ENCODE measurements at regions not wholly inside any gene's neighbourhood (a gene's known extent, or its start where the extent isn't known, plus 50 kb on each side); places are given as distances from the start of the nearest gene placed in this dataset.

- H3K9me3 ChIP-seq (ENCODE audit: control insufficient read depth, low read length, poor library complexity, severe bottlenecking), result no peaks in the 10 kb centered on the region
- ATAC-seq (no peak), DNase-seq (no peak)
- H3K4me1 Mint-ChIP-seq, result no peaks in the 10 kb centered on the region
- no peaks in the 10 kb centered on the region for H3K36me3 Mint-ChIP-seq (ENCODE audit: low read depth)
- no peaks in the 10 kb centered on the region for H3K27me3 Mint-ChIP-seq
- H3K4me3 Mint-ChIP-seq, result no peak overlapping the region
- no peak overlapping the region for H3K27ac Mint-ChIP-seq
Measured at GRCh38 chr5:3347741-3348140, 247.9 kb upstream of the IRX1 start.

DNA sequence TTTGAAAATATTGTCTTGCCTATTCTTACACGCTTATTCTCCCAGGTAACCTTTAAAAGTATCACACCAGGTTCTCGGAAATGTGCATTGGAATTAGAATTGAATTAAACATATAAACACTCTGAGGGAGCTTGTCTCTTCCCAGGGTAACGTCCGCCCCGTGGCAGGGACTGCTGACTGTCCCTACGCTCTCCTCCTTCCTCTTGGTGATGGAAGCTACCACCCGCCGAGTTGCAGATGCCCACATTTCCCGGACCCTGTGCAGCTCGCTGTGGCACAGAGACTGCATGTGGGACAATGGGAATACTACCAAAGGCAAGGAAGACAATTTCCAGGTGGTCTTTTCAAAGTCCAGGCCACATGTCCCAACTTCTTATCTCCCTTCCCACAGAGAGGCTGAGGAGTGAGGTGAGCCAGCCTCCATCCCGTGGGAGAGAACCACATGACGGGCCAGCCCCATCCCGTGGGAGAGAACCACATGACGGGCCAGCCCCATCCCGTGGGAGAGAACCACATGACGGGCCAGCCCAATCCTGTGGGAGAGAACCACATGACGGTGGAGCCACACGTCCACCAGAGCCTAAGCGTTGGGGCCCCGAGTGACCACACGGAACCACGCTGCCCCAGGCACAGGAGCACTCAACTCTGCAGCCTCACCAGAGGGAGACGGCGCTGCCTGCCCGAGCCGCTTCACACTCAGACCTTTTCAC is 249.4 kb upstream of the IRX1 start:
- H3K4me1 Mint-ChIP-seq, result no peaks in the 10 kb centered on the region

DNA sequence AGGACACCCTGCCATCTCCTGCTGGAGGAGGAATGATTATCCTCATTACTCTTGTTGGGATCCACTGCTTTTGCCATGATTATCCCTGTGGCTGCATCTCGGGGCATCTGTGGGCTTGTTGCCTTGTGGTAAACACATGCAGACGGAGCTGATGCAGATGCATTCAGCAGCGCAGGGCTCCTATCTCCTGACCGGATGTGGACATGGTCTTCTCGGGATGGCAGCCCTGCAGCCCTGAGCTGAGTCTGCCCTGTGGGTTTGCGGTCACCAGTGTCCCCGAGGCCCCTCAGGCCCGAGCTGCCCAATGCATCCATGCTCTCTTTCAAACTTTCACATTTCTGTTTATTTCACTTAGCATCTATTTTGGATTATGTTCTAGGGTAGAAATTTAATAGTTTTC is 250.4 kb upstream of the IRX1 start:
- no peaks in the 10 kb centered on the region for H3K4me1 Mint-ChIP-seq
- no peak overlapping the region for H3K4me3 Mint-ChIP-seq
- no peaks in the 10 kb centered on the region for H3K27me3 Mint-ChIP-seq

More for the DNA sequence above, 249.4 kb upstream of the IRX1 start:
- no peaks in the 10 kb centered on the region for H3K36me3 Mint-ChIP-seq (ENCODE audit: low read depth)
- DNase-seq (no peak), ATAC-seq (no peak)
- no peaks in the 10 kb centered on the region for H3K27me3 Mint-ChIP-seq
- H3K4me3 Mint-ChIP-seq, result no peak overlapping the region
- no peaks in the 10 kb centered on the region for H3K9me3 ChIP-seq (ENCODE audit: control insufficient read depth, low read length, poor library complexity, severe bottlenecking)
- no peak overlapping the region for H3K27ac Mint-ChIP-seq

DNA sequence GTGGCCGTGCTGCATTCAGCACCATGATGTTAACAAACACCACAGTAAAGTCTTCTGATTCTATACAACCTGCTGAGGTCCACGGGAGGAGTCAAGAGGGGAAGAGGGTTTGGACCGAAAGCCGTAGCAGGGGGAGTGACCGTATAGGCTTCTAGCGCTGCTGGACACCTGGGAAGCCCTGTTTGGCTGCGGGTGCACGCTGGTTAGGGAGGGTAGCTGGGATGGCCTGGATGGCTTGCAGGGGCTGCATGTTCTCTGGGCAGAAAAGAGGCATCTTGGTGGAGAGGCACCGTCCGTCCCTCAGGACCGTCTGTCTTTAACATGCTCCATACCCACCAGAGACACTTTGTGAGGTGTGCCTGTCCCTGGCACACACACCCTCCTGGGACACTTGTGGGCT is 251.0 kb upstream of the IRX1 start:
- H3K27me3 Mint-ChIP-seq, result no peaks in the 10 kb centered on the region
- no peak for DNase-seq
- no peak overlapping the region for H3K27ac Mint-ChIP-seq
- H3K4me1 Mint-ChIP-seq, result no peaks in the 10 kb centered on the region
- no peak overlapping the region for H3K4me3 Mint-ChIP-seq
- H3K9me3 ChIP-seq (ENCODE audit: control insufficient read depth, low read length, poor library complexity, severe bottlenecking), result no peaks in the 10 kb centered on the region
- H3K36me3 Mint-ChIP-seq (ENCODE audit: low read depth), result no peaks in the 10 kb centered on the region
- ATAC-seq, result no peak

More for the DNA sequence above, 250.4 kb upstream of the IRX1 start:
- DNase-seq (no peak), ATAC-seq (no peak)
- Mint-ChIP-seq H3K36me3 (ENCODE audit: low read depth) (no peaks in the 10 kb centered on the region), H3K27ac (no peak overlapping the region)
- no peaks in the 10 kb centered on the region for H3K9me3 ChIP-seq (ENCODE audit: control insufficient read depth, low read length, poor library complexity, severe bottlenecking)

- ATAC-seq (no peak), DNase-seq (no peak)
- no peaks in the 10 kb centered on the region for H3K4me1 Mint-ChIP-seq
- no peak overlapping the region for H3K27ac Mint-ChIP-seq
- no peak overlapping the region for H3K4me3 Mint-ChIP-seq
- H3K9me3 ChIP-seq (ENCODE audit: control insufficient read depth, low read length, poor library complexity, severe bottlenecking), result no peaks in the 10 kb centered on the region
- H3K27me3 Mint-ChIP-seq, result no peaks in the 10 kb centered on the region
- H3K36me3 Mint-ChIP-seq (ENCODE audit: low read depth), result no peaks in the 10 kb centered on the region
Measured at GRCh38 chr5:3343911-3344310, 251.7 kb upstream of the IRX1 start.

GRCh38 chr5:3343211-3343610 is 252.4 kb upstream of the IRX1 start:
- H3K36me3 Mint-ChIP-seq (ENCODE audit: low read depth), result no peaks in the 10 kb centered on the region
- ATAC-seq (no peak), DNase-seq (no peak)
- no peaks in the 10 kb centered on the region for H3K9me3 ChIP-seq (ENCODE audit: control insufficient read depth, low read length, poor library complexity, severe bottlenecking)
- H3K4me3 Mint-ChIP-seq, result no peak overlapping the region
- no peak overlapping the region for H3K27ac Mint-ChIP-seq
- H3K27me3 Mint-ChIP-seq, result no peaks in the 10 kb centered on the region
- no peaks in the 10 kb centered on the region for H3K4me1 Mint-ChIP-seq

DNA sequence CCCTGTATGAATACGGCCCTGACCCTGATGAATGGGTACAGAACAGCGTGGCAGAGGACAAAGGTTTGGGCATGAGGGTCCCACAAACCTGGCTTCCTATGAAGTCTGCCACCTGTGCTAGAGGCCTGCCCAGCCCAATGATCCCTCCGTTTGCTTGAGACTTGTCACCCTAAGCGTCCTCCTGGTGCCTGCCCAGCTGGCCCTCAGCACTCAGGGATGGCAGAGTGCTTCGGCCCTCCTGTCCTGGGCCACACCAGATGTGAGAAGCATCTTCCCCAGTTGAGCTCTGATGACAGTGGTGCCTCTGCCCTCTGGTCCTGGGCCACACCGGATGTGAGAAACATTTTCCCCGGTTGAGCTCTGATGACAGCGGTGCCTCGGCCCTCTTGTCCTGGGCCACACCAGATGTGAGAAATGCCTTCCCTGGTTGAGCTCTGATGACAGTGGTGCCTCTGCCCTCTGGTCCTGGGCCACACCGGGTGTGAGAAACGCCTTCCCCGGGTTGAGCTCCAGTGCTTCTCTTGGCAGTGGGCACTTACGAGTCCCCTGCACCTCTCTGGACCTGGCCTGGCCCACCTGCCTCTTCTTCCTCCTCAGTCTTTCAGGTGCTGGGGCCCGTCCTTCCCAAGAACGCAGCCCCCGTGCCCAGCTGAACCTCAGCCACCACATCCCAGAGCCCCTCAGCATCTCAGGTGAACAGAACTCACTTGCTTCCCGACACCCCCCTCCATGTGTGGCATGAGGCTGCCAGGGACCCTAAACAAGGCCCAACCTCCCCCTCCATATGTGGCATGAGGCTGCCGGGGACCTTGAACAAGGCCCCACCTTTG is 253.1 kb upstream of the IRX1 start:
- Mint-ChIP-seq H3K27ac (no peak overlapping the region), H3K4me1 (no peaks in the 10 kb centered on the region), H3K36me3 (ENCODE audit: low read depth) (no peaks in the 10 kb centered on the region), H3K4me3 (no peak overlapping the region), H3K27me3 (no peaks in the 10 kb centered on the region)
- no peaks in the 10 kb centered on the region for H3K9me3 ChIP-seq (ENCODE audit: control insufficient read depth, low read length, poor library complexity, severe bottlenecking)
- DNase-seq, result no peak
- ATAC-seq, result no peak

GRCh38 chr5:3341446-3342240 is 254.0 kb upstream of the IRX1 start:
- no peaks in the 10 kb centered on the region for H3K36me3 Mint-ChIP-seq (ENCODE audit: low read depth)
- no peak for DNase-seq

GRCh38 chr5:3340471-3340870 is 255.2 kb upstream of the IRX1 start:
- no peaks in the 10 kb centered on the region for H3K4me1 Mint-ChIP-seq
- no peaks in the 10 kb centered on the region for H3K36me3 Mint-ChIP-seq (ENCODE audit: low read depth)
- H3K9me3 ChIP-seq (ENCODE audit: control insufficient read depth, low read length, poor library complexity, severe bottlenecking), result no peaks in the 10 kb centered on the region
- ATAC-seq, result no peak
- H3K4me3 Mint-ChIP-seq, result no peak overlapping the region
- DNase-seq, result no peak
- H3K27me3 Mint-ChIP-seq, result no peaks in the 10 kb centered on the region
- H3K27ac Mint-ChIP-seq, result no peak overlapping the region

More at GRCh38 chr5:3341446-3342240, 254.0 kb upstream of the IRX1 start:
- H3K9me3 ChIP-seq (ENCODE audit: control insufficient read depth, low read length, poor library complexity, severe bottlenecking), result no peaks in the 10 kb centered on the region
- Mint-ChIP-seq H3K4me1 (no peaks in the 10 kb centered on the region), H3K27ac (no peak overlapping the region), H3K4me3 (no peak overlapping the region), H3K27me3 (no peaks in the 10 kb centered on the region)
- ATAC-seq, result no peak

GRCh38 chr5:3339798-3340115 is 255.9 kb upstream of the IRX1 start:
- H3K4me3 Mint-ChIP-seq, result no peak overlapping the region
- DNase-seq, result no peak

GRCh38 chr5:3339092-3339797 is 256.4 kb upstream of the IRX1 start:
- ATAC-seq (no peak), DNase-seq (no peak)
- no peaks in the 10 kb centered on the region for H3K9me3 ChIP-seq (ENCODE audit: control insufficient read depth, low read length, poor library complexity, severe bottlenecking)
- no peak overlapping the region for H3K4me3 Mint-ChIP-seq
- H3K4me1 Mint-ChIP-seq, result no peaks in the 10 kb centered on the region
- H3K27ac Mint-ChIP-seq, result no peak overlapping the region
- H3K27me3 Mint-ChIP-seq, result no peaks in the 10 kb centered on the region
- H3K36me3 Mint-ChIP-seq (ENCODE audit: low read depth), result no peaks in the 10 kb centered on the region

More at GRCh38 chr5:3339798-3340115, 255.9 kb upstream of the IRX1 start:
- no peak for ATAC-seq
- H3K9me3 ChIP-seq (ENCODE audit: control insufficient read depth, low read length, poor library complexity, severe bottlenecking), result no peaks in the 10 kb centered on the region
- no peak overlapping the region for H3K27ac Mint-ChIP-seq
- no peaks in the 10 kb centered on the region for H3K4me1 Mint-ChIP-seq
- no peaks in the 10 kb centered on the region for H3K36me3 Mint-ChIP-seq (ENCODE audit: low read depth)
- H3K27me3 Mint-ChIP-seq, result no peaks in the 10 kb centered on the region

DNA sequence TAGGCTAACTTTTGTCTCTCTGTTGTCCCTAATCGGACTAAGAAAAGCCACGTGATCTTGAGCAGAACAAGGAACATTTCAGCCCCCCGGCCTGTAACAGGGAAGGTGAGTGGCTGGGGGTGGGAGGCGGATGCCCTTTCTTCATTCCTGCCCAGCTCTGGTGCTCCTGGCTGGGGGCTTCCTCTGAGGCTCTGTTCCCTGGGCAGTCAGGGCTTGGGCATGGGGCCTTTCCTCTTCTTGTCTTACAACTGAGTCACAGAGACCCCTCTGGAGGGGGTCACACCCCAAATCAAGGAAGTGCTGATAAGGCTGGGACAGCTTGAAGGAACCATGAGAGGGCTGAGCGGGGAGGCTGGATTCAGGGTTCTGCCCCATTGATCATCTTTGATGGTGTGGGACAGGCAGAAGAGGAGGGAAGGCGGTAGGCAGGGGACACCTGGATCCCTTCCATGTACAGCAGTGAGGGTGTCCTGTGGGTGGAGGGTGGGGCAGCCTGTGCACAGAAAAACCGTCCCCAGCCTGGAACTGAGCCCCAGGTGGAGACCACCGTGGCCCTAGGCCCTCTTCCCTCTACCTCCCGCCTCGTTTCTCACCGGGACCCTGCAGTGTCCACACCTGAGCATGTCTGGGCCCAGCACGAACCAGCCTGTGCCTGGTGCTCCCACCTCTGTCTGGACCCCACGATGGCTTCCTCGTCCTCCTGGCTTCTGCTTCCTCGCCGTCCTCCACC is 257.7 kb upstream of the IRX1 start:
- no peaks in the 10 kb centered on the region for H3K36me3 Mint-ChIP-seq (ENCODE audit: low read depth)

More for the DNA sequence above, 257.7 kb upstream of the IRX1 start:
- no peaks in the 10 kb centered on the region for H3K4me1 Mint-ChIP-seq
- no peak overlapping the region for H3K27ac Mint-ChIP-seq
- H3K9me3 ChIP-seq (ENCODE audit: control insufficient read depth, low read length, poor library complexity, severe bottlenecking), result no peaks in the 10 kb centered on the region
- ATAC-seq, result no peak
- no peaks in the 10 kb centered on the region for H3K27me3 Mint-ChIP-seq
- no peak overlapping the region for H3K4me3 Mint-ChIP-seq
- DNase-seq, result no peak
